HepG2 (cell line): ENCODE measurements at regions not wholly inside any gene's neighbourhood (a gene's known extent, or its start where the extent isn't known, plus 50 kb on each side); places are given as distances from the start of the nearest gene placed in this dataset.

ENCODE experiments used
- ATAC-seq: fragments of 200-7000 bp; cut with Tn5 transposase; 3 replicates; pipeline ENCODE4 v1.9.1; 2020; ENCODE audit warnings: mild to moderate bottlenecking, moderate library complexity
- BruUV-seq: library from RNA; stranded (reverse); fragments of 400-500 nt; replicated peaks from 2 replicates; lab custom pipeline; 2021; lab: Mats Ljungman, UMichigan
- CTCF ChIA-PET: fragments of 300-600 bp; formaldehyde crosslinking; extraction: SDS; loops from one replicate; lab custom pipeline; 2021; ENCODE audit warnings: low total read pairs, inconsistent platforms, low intra/inter-chr PET ratio; lab: Yijun Ruan, JAX
- POLR2A ChIA-PET: fragments of 350-600 bp; sonication (Branson Sonifier 250); formaldehyde crosslinking; loops from one replicate; lab custom pipeline; 2020; ENCODE audit warnings: antibody characterized with exemption, inconsistent platforms; lab: Yijun Ruan, JAX
- DNase-seq: peaks from one replicate; pipeline ENCODE4 v3.0.0-alpha.2; 2015; ENCODE audit warnings: low spot score
- FAIRE-seq: peaks from 3 replicates; lab custom pipeline; 2011; peaks lifted over from hg19 to GRCh38; lab: Jason Lieb, UNC
- H2AFZ ChIP-seq: one replicate; pipeline ENCODE4 v1.6.1; 2011; ENCODE audit warnings: low read length, inconsistent platforms
- H3K27ac ChIP-seq: fragments of 300-600 bp; 3 replicates; pipeline ENCODE4 v1.8.0; 2011; ENCODE audit warnings: mixed run types, mild to moderate bottlenecking, mixed read lengths, low read length, inconsistent platforms; ENCODE audit not compliant: insufficient read depth; ENCODE audit errors: extremely low read length
- H3K27me3 ChIP-seq, 2 experiments: fragments of 200-600 bp in 1 of 2; 2 replicates in 1 of 2; 3 replicates in 1 of 2; pipeline versions ENCODE4 v1.6.0 to v1.8.0; 2011; ENCODE audit warnings: low read length in 2 of 2, mild to moderate bottlenecking in 2 of 2, moderate library complexity in 2 of 2, inconsistent platforms in 1 of 2; ENCODE audit not compliant: insufficient read depth in 2 of 2, control insufficient read depth in 1 of 2
- H3K36me3 ChIP-seq, 2 experiments: fragments of 200-600 bp in 1 of 2; replicated peaks in 1 of 2; 2 replicates in 1 of 2; 3 replicates in 1 of 2; pipeline versions ENCODE4 v1.5.1 to v1.8.0; 2011; ENCODE audit warnings: low read length in 2 of 2, inconsistent platforms in 1 of 2; ENCODE audit not compliant: insufficient read depth in 2 of 2, control insufficient read depth in 1 of 2
- H3K4me1 ChIP-seq: 2 replicates; pipeline ENCODE4 v1.5.1; 2012; ENCODE audit warnings: low read length, inconsistent platforms; ENCODE audit not compliant: insufficient read depth
- H3K4me2 ChIP-seq: 2 replicates; pipeline ENCODE4 v1.6.0; 2011; ENCODE audit warnings: low read depth, low read length, inconsistent platforms
- H3K4me3 ChIP-seq, 3 experiments: fragments of 200-600 bp in 1 of 3; sonication (generic), shearing (Covaris generic) in 1 of 3; replicated peaks in 1 of 3; 2 replicates each; pipeline ENCODE4 v1.5.1; 2011 to 2016; ENCODE audit warnings: low read length in 3 of 3, inconsistent platforms in 2 of 3, low read depth in 2 of 3, mild to moderate bottlenecking in 2 of 3, control low read depth in 1 of 3, mixed read lengths in 1 of 3; ENCODE audit not compliant: insufficient read depth in 1 of 3
- H3K79me2 ChIP-seq: one replicate; pipeline ENCODE4 v1.6.1; 2011; ENCODE audit warnings: low read length, inconsistent platforms; ENCODE audit not compliant: insufficient read depth
- H3K9ac ChIP-seq: 2 replicates; pipeline ENCODE4 v1.6.0; 2011; ENCODE audit warnings: mild to moderate bottlenecking, low read depth, low read length, inconsistent platforms; ENCODE audit not compliant: insufficient read depth
- H3K9me3 ChIP-seq: 2 replicates; pipeline ENCODE4 v1.5.1; 2012; ENCODE audit warnings: mild to moderate bottlenecking, low read length
- H4K20me1 ChIP-seq: 2 replicates; pipeline ENCODE4 v1.6.0; 2011; ENCODE audit warnings: inconsistent platforms, mild to moderate bottlenecking, low read length, moderate library complexity; ENCODE audit not compliant: insufficient read depth
- FOSL1 ChIP-seq: sonication (generic); formaldehyde crosslinking; IDR thresholded peaks from 2 replicates; pipeline ENCODE4 v1.9.0; 2021; ENCODE audit warnings: missing genetic modification reagents, borderline replicate concordance
- KDM1A ChIP-seq: IDR thresholded peaks from 2 replicates; pipeline ENCODE4 v1.6.1; 2016; ENCODE audit warnings: missing compliant biosample characterization
- KLF9 ChIP-seq: IDR thresholded peaks from 2 replicates; pipeline ENCODE4 v1.6.1; 2016; ENCODE audit warnings: low read depth
- NR2F1 ChIP-seq, 2 experiments: fragments of 450-650 bp in 1 of 2; formaldehyde crosslinking in 1 of 2; IDR thresholded peaks; 2 replicates each; pipeline versions ENCODE4 v1.5.0 to v1.6.1; 2016 to 2020; ENCODE audit warnings: mild to moderate bottlenecking in 1 of 2, missing compliant biosample characterization in 1 of 2, missing genetic modification reagents in 1 of 2, moderate library complexity in 1 of 2
- PAX8 ChIP-seq: sonication (generic); formaldehyde crosslinking; IDR thresholded peaks from 2 replicates; pipeline ENCODE4 v1.8.0; 2022; ENCODE audit warnings: mild to moderate bottlenecking, missing genetic modification reagents, borderline replicate concordance
- SP4 ChIP-seq: sonication (generic); formaldehyde crosslinking; IDR thresholded peaks from 2 replicates; pipeline ENCODE4 v1.8.1; 2023; ENCODE audit warnings: mild to moderate bottlenecking, missing genetic modification reagents
- SRSF1 ChIP-seq: fragments of 200-400 bp; formaldehyde crosslinking; optimal IDR thresholded peaks from 2 replicates; pipeline ENCODE3; 2017; ENCODE audit warnings: mild to moderate bottlenecking, low read depth, low read length, moderate library complexity
- ZFP41 ChIP-seq: sonication (generic); formaldehyde crosslinking; IDR thresholded peaks from 2 replicates; pipeline ENCODE4 v1.4.0; 2020; ENCODE audit warnings: mild to moderate bottlenecking, missing genetic modification reagents, borderline replicate concordance
- ZNF547 ChIP-seq: sonication (generic); formaldehyde crosslinking; IDR thresholded peaks from 2 replicates; pipeline ENCODE4 v1.5.1; 2020; ENCODE audit warnings: mild to moderate bottlenecking, missing genetic modification reagents
- ZNF781 ChIP-seq: sonication (generic); formaldehyde crosslinking; IDR thresholded peaks from 2 replicates; pipeline ENCODE4 v1.5.1; 2020; ENCODE audit warnings: borderline replicate concordance, mild to moderate bottlenecking, missing genetic modification reagents; ENCODE audit errors: not compliant biosample characterization
- ZNF850 ChIP-seq: sonication (generic); formaldehyde crosslinking; conservative IDR thresholded peaks from 2 replicates; pipeline ENCODE4 v1.9.0; 2021; ENCODE audit warnings: mild to moderate bottlenecking, missing genetic modification reagents
- ZSCAN5A ChIP-seq: sonication (generic); formaldehyde crosslinking; IDR thresholded peaks from 2 replicates; pipeline ENCODE4 v1.8.0; 2022; ENCODE audit warnings: mild to moderate bottlenecking, missing genetic modification reagents, borderline replicate concordance
- WGBS: methylation state at CpG from one replicate; pipeline ENCODE4 v1.1.6; 2017; ENCODE audit warnings: low lambda C conversion rate; 5-methylcytosine and 5-hydroxymethylcytosine counted together
- in situ Hi-C: cut with HindIII; loops from 2 replicates; pipeline ENCODE4 v1.10.0; 2017; ENCODE audit warnings: low pct_unique_long_range_greater_than_20kb; ENCODE audit not compliant: extremely low pct_ligation_motif_present
- intact Hi-C: fragments of 100-400 bp; cut with micrococcal nuclease; formaldehyde crosslinking; loops from one replicate; pipeline ENCODE4 v1.10.0; 2022; ENCODE audit not compliant: unreplicated experiment
- TF ChIP-seq, protein P1 (sequence below): sonication (generic); formaldehyde crosslinking; IDR thresholded peaks from 2 replicates; pipeline ENCODE4 v1.4.0; 2020; ENCODE audit warnings: mild to moderate bottlenecking, missing genetic modification reagents
- TF ChIP-seq, protein P2 (sequence below): sonication (generic); formaldehyde crosslinking; IDR thresholded peaks from 2 replicates; pipeline ENCODE4 v1.8.1; 2023; ENCODE audit warnings: mild to moderate bottlenecking, missing genetic modification reagents
- TF ChIP-seq, protein P3 (sequence below): sonication (generic); formaldehyde crosslinking; IDR thresholded peaks from 2 replicates; pipeline ENCODE4 v1.4.0; 2020; ENCODE audit warnings: low read depth, mild to moderate bottlenecking, missing genetic modification reagents
- TF ChIP-seq, protein P4 (sequence below): sonication (generic); formaldehyde crosslinking; IDR thresholded peaks from 2 replicates; pipeline ENCODE4 v1.5.1; 2020; ENCODE audit warnings: missing genetic modification reagents, mild to moderate bottlenecking, borderline replicate concordance

GRCh38 chr15:48021336-48022086 lies 99.3 kb upstream of the SLC24A5 start (continued):
- TF ChIP-seq, protein P1, sequence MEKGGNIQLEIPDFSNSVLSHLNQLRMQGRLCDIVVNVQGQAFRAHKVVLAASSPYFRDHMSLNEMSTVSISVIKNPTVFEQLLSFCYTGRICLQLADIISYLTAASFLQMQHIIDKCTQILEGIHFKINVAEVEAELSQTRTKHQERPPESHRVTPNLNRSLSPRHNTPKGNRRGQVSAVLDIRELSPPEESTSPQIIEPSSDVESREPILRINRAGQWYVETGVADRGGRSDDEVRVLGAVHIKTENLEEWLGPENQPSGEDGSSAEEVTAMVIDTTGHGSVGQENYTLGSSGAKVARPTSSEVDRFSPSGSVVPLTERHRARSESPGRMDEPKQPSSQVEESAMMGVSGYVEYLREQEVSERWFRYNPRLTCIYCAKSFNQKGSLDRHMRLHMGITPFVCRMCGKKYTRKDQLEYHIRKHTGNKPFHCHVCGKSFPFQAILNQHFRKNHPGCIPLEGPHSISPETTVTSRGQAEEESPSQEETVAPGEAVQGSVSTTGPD (CRISPR knock-in tag) = no peak
- no peak for TF ChIP-seq PAX8
- TF ChIP-seq, protein P2, sequence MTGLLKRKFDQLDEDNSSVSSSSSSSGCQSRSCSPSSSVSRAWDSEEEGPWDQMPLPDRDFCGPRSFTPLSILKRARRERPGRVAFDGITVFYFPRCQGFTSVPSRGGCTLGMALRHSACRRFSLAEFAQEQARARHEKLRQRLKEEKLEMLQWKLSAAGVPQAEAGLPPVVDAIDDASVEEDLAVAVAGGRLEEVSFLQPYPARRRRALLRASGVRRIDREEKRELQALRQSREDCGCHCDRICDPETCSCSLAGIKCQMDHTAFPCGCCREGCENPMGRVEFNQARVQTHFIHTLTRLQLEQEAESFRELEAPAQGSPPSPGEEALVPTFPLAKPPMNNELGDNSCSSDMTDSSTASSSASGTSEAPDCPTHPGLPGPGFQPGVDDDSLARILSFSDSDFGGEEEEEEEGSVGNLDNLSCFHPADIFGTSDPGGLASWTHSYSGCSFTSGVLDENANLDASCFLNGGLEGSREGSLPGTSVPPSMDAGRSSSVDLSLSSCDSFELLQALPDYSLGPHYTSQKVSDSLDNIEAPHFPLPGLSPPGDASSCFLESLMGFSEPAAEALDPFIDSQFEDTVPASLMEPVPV (CRISPR knock-in tag) = no peak
- no peak for TF ChIP-seq SP4 (CRISPR knock-in tag)
- TF ChIP-seq NR2F1 (CRISPR knock-in tag; IDR thresholded peaks at IDR 0.05) = no peak
- no peak for TF ChIP-seq KLF9
- TF ChIP-seq ZFP41 (CRISPR knock-in tag) = no peak
- TF ChIP-seq SRSF1 = no peak
- no peak for TF ChIP-seq ZNF547
- TF ChIP-seq KDM1A (CRISPR knock-in tag) = no peak

DNA sequence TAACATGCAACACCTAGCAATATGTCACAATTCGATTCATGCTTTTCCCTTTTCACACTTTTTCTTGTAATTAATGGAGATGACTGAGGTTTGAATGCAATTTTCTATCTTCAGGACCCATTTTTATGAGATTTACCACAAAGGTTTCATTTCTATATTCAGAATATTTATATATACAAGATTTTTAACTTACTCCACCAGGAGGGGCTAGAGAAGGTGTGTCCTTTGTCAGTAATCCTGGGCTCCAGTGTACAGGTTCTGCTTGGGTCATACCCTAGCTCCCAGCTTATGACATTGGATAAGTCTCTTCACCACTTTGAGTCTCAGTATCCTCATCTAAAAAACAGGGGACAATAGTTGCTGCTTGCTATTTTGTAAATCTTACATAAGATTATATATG lies 95.7 kb upstream of the SLC24A5 start:
- H3K9ac ChIP-seq = no peak overlapping the region
- H4K20me1 ChIP-seq = no peaks in the 10 kb centered on the region
- H3K9me3 ChIP-seq = no peaks in the 10 kb centered on the region
- ATAC-seq (no peak), DNase-seq (no peak), FAIRE-seq (no peak)
- H2AFZ ChIP-seq = no peak overlapping the region
- in situ Hi-C loops (no loop called here), intact Hi-C loops (no loop called here)
- H3K4me1 ChIP-seq = no peaks in the 10 kb centered on the region
- WGBS = 0% methylated on average over 1 of the region's 1 CpG
- H3K4me2 ChIP-seq = no peak overlapping the region
- no peak overlapping the region for H3K4me3 ChIP-seq
- no peaks in the 10 kb centered on the region for H3K36me3 ChIP-seq
- no TSS peak for BruUV-seq
- no peak overlapping the region for H3K27ac ChIP-seq
- no peaks in the 10 kb centered on the region for H3K27me3 ChIP-seq
- ChIA-PET CTCF (no interaction called here), POLR2A (no interaction called here)
- H3K79me2 ChIP-seq = no peaks in the 10 kb centered on the region
- TF ChIP-seq ZNF850 (CRISPR knock-in tag) = no peak
- TF ChIP-seq, protein P3, sequence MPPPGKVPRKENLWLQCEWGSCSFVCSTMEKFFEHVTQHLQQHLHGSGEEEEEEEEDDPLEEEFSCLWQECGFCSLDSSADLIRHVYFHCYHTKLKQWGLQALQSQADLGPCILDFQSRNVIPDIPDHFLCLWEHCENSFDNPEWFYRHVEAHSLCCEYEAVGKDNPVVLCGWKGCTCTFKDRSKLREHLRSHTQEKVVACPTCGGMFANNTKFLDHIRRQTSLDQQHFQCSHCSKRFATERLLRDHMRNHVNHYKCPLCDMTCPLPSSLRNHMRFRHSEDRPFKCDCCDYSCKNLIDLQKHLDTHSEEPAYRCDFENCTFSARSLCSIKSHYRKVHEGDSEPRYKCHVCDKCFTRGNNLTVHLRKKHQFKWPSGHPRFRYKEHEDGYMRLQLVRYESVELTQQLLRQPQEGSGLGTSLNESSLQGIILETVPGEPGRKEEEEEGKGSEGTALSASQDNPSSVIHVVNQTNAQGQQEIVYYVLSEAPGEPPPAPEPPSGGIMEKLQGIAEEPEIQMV (CRISPR knock-in tag) = no peak
- TF ChIP-seq, protein P4, sequence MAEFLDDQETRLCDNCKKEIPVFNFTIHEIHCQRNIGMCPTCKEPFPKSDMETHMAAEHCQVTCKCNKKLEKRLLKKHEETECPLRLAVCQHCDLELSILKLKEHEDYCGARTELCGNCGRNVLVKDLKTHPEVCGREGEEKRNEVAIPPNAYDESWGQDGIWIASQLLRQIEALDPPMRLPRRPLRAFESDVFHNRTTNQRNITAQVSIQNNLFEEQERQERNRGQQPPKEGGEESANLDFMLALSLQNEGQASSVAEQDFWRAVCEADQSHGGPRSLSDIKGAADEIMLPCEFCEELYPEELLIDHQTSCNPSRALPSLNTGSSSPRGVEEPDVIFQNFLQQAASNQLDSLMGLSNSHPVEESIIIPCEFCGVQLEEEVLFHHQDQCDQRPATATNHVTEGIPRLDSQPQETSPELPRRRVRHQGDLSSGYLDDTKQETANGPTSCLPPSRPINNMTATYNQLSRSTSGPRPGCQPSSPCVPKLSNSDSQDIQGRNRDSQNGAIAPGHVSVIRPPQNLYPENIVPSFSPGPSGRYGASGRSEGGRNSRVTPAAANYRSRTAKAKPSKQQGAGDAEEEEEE (CRISPR knock-in tag) = no peak
- TF ChIP-seq ZNF781 = no peak
- TF ChIP-seq FOSL1 (CRISPR knock-in tag) = no peak
- no peak for TF ChIP-seq ZSCAN5A
